Panc1 (cell line): ENCODE measurements at regions not wholly inside any gene's neighbourhood (a gene's known extent, or its start where the extent isn't known, plus 50 kb on each side); places are given as distances from the start of the nearest gene placed in this dataset.

Experiments
- ATAC-seq: fragments of 200-7000 bp; cut with Tn5 transposase; 2 replicates; pipeline ENCODE4 v1.9.1; 2020; ENCODE audit warnings: mild to moderate bottlenecking, moderate library complexity
- BruUV-seq: library from RNA; stranded (reverse); fragments of 400-500 nt; replicated peaks from 2 replicates; lab custom pipeline; 2021; lab: Mats Ljungman, UMichigan
- CTCF ChIA-PET: fragments of 300-600 bp; sonication (Branson Sonifier 250); formaldehyde crosslinking; loops from one replicate; lab custom pipeline; 2022; ENCODE audit warnings: antibody characterized with exemption; lab: Charles Lee
- POLR2A ChIA-PET: fragments of 300-600 bp; sonication (Branson Sonifier 250); formaldehyde crosslinking; loops from one replicate; lab custom pipeline; 2022; ENCODE audit warnings: antibody characterized with exemption; lab: Charles Lee
- DNase-seq: peaks from one replicate; pipeline ENCODE4 v3.0.0-alpha.2; 2010; ENCODE audit warnings: low read depth, low spot score
- H3K27ac ChIP-seq: 2 replicates; pipeline ENCODE4 v1.5.1; 2011; ENCODE audit warnings: mild to moderate bottlenecking, low read length, inconsistent platforms
- H3K27me3 ChIP-seq: fragments of 200-500 bp; sonication (Bioruptor generic); 2 replicates; pipeline ENCODE4 v1.6.0; 2014; ENCODE audit warnings: low read length, inconsistent platforms; ENCODE audit not compliant: control insufficient read depth, insufficient read depth
- H3K36me3 ChIP-seq: fragments of 200-500 bp; sonication (Bioruptor generic); 2 replicates; pipeline ENCODE4 v1.5.1; 2014; ENCODE audit warnings: inconsistent platforms, mild to moderate bottlenecking, low read length, moderate library complexity; ENCODE audit not compliant: control insufficient read depth, insufficient read depth
- H3K4me1 ChIP-seq: 2 replicates; pipeline ENCODE4 v1.5.1; 2011; ENCODE audit warnings: inconsistent platforms, mild to moderate bottlenecking, low read length, moderate library complexity; ENCODE audit not compliant: control insufficient read depth, insufficient read depth
- H3K4me3 ChIP-seq, 2 experiments: 2 replicates each; pipeline ENCODE4 v1.5.1; 2011 to 2012; ENCODE audit warnings: low read depth in 2 of 2, low read length in 2 of 2, mild to moderate bottlenecking in 2 of 2, inconsistent platforms in 1 of 2, moderate library complexity in 1 of 2
- H3K9me3 ChIP-seq: fragments of 200-500 bp; sonication (Bioruptor generic); 2 replicates; pipeline ENCODE4 v1.5.1; 2014; ENCODE audit warnings: low read depth, mild to moderate bottlenecking, inconsistent platforms, low read length, moderate library complexity; ENCODE audit not compliant: control insufficient read depth, insufficient read depth
- POLR2AphosphoS5 ChIP-seq: IDR thresholded peaks from 2 replicates; pipeline ENCODE4 v1.6.1; 2012; ENCODE audit warnings: mild to moderate bottlenecking, low read depth, low read length, moderate library complexity
- SIN3A ChIP-seq: IDR thresholded peaks from 2 replicates; pipeline ENCODE4 v1.6.1; 2012; ENCODE audit warnings: low read depth, mild to moderate bottlenecking, low read length, moderate library complexity, borderline replicate concordance; ENCODE audit not compliant: insufficient read depth
- TCF7L2 ChIP-seq: IDR thresholded peaks from 2 replicates; pipeline ENCODE4 v1.6.1; 2011; ENCODE audit warnings: mild to moderate bottlenecking, low read depth, low read length, inconsistent platforms
- in situ Hi-C: cut with HindIII; loops from 2 replicates; pipeline ENCODE4 v1.10.0; 2016; ENCODE audit warnings: low sequenced_read_pairs, low pct_unique_long_range_greater_than_20kb
- intact Hi-C: fragments of 100-400 bp; cut with micrococcal nuclease; formaldehyde crosslinking; loops from one replicate; pipeline ENCODE4 v1.10.0; 2022; ENCODE audit not compliant: unreplicated experiment
- TF ChIP-seq, protein P1 (sequence below): fragments of 450-650 bp; IDR thresholded peaks from 2 replicates; pipeline ENCODE4 v1.5.1; 2017; ENCODE audit warnings: mild to moderate bottlenecking
- TF ChIP-seq, protein P2 (sequence below), 2 experiments: IDR thresholded peaks; 2 replicates each; pipeline ENCODE4 v1.6.1; 2011 to 2012; ENCODE audit warnings: low read depth in 2 of 2, control low read depth in 1 of 2, low read length in 1 of 2, mild to moderate bottlenecking in 1 of 2, moderate library complexity in 1 of 2; ENCODE audit not compliant: insufficient read depth in 1 of 2

GRCh38 chr6:169909113-169909512 is 157.7 kb downstream of the ERMARD start:
- no peak overlapping the region for H3K27ac ChIP-seq
- no peaks in the 10 kb centered on the region for H3K36me3 ChIP-seq
- H3K9me3 ChIP-seq = no peaks in the 10 kb centered on the region
- H3K27me3 ChIP-seq = no peaks in the 10 kb centered on the region
- DNase-seq (no peak), ATAC-seq (no peak)
- CTCF ChIA-PET = no interaction called here
- H3K4me1 ChIP-seq = peaks cover 8% of the 10 kb centered on the region
- H3K4me3 ChIP-seq = no peak overlapping the region
- BruUV-seq = no TSS peak
- TF ChIP-seq, protein P1, sequence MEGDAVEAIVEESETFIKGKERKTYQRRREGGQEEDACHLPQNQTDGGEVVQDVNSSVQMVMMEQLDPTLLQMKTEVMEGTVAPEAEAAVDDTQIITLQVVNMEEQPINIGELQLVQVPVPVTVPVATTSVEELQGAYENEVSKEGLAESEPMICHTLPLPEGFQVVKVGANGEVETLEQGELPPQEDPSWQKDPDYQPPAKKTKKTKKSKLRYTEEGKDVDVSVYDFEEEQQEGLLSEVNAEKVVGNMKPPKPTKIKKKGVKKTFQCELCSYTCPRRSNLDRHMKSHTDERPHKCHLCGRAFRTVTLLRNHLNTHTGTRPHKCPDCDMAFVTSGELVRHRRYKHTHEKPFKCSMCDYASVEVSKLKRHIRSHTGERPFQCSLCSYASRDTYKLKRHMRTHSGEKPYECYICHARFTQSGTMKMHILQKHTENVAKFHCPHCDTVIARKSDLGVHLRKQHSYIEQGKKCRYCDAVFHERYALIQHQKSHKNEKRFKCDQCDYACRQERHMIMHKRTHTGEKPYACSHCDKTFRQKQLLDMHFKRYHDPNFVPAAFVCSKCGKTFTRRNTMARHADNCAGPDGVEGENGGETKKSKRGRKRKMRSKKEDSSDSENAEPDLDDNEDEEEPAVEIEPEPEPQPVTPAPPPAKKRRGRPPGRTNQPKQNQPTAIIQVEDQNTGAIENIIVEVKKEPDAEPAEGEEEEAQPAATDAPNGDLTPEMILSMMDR = no peak
- TF ChIP-seq, protein P2, sequence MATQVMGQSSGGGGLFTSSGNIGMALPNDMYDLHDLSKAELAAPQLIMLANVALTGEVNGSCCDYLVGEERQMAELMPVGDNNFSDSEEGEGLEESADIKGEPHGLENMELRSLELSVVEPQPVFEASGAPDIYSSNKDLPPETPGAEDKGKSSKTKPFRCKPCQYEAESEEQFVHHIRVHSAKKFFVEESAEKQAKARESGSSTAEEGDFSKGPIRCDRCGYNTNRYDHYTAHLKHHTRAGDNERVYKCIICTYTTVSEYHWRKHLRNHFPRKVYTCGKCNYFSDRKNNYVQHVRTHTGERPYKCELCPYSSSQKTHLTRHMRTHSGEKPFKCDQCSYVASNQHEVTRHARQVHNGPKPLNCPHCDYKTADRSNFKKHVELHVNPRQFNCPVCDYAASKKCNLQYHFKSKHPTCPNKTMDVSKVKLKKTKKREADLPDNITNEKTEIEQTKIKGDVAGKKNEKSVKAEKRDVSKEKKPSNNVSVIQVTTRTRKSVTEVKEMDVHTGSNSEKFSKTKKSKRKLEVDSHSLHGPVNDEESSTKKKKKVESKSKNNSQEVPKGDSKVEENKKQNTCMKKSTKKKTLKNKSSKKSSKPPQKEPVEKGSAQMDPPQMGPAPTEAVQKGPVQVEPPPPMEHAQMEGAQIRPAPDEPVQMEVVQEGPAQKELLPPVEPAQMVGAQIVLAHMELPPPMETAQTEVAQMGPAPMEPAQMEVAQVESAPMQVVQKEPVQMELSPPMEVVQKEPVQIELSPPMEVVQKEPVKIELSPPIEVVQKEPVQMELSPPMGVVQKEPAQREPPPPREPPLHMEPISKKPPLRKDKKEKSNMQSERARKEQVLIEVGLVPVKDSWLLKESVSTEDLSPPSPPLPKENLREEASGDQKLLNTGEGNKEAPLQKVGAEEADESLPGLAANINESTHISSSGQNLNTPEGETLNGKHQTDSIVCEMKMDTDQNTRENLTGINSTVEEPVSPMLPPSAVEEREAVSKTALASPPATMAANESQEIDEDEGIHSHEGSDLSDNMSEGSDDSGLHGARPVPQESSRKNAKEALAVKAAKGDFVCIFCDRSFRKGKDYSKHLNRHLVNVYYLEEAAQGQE (IDR thresholded peaks at IDR 0.05; ENCODE audit: insufficient read depth in 1 of 2, low read depth in 2 of 2, low read length in 1 of 2) = no peak
- TF ChIP-seq POLR2AphosphoS5 = no peak
- in situ Hi-C loops = no loop called here
- POLR2A ChIA-PET = no interaction called here
- intact Hi-C loops = no loop called here

- in situ Hi-C loops = no loop called here
- Histone ChIP-seq H3K9me3 (no peaks in the 10 kb centered on the region), H3K27ac (no peak overlapping the region), H3K4me3 (no peak overlapping the region), H3K4me1 (peaks cover 8% of the 10 kb centered on the region), H3K36me3 (no peaks in the 10 kb centered on the region), H3K27me3 (no peaks in the 10 kb centered on the region)
- TF ChIP-seq TCF7L2 = no peak
- TF ChIP-seq, protein P1 = no peak
- TF ChIP-seq POLR2AphosphoS5 = no peak
- TF ChIP-seq, protein P2 (IDR thresholded peaks at IDR 0.05; ENCODE audit: insufficient read depth in 1 of 2, low read depth in 2 of 2, low read length in 1 of 2) = no peak
- TF ChIP-seq SIN3A = no peak
- no peak for DNase-seq
- no TSS peak for BruUV-seq
- ChIA-PET CTCF (no interaction called here), POLR2A (no interaction called here)
- intact Hi-C loops = no loop called here
- no peak for ATAC-seq
These were observed 157.0 kb downstream of the ERMARD start for GRCh38 chr6:169908403-169908933.
